ENCODE measurements at regions not wholly inside any gene's neighbourhood (a gene's known extent, or its start where the extent isn't known, plus 50 kb on each side); places are given as distances from the start of the nearest gene placed in this dataset.

DNA sequence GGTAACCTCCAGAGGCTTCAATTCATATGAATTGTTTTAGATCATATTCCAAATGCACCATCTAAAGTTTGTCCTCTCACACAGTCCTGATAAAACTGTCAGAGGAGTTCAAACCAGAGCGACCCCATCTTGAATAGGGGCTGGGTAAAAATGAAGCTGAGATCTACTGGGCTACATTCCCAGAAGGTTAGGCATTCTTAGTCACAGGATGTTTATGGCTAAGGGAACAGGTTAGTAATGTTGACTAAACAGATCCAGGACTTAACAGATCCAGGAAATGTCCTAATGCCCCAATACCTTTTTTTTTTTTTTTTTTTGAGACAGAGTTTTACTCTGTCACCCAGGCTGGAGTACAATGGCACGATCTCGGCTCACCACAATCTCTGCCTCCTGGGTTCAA lies 192.6 kb upstream of the PRDM9 start:
- no peak for TF ChIP-seq CTCF (IDR thresholded peaks at IDR 0.05)
- TF ChIP-seq POLR2A (IDR thresholded peaks at IDR 0.05) = no peak

All from body of pancreas (tissue), 4 donors.